T-cell (primary cell): ENCODE measurements at regions not wholly inside any gene's neighbourhood (a gene's known extent, or its start where the extent isn't known, plus 50 kb on each side); places are given as distances from the start of the nearest gene placed in this dataset.

ENCODE experiments used
- ATAC-seq, 4 experiments: fragments of 200-7000 bp in 3 of 4; fragments of 150-1000 bp in 1 of 4; cut with Tn5 transposase; replicated peaks in 1 of 4; 1 replicate in 3 of 4; 2 replicates in 1 of 4; pipeline ENCODE4 v1.10.0; 2021; ENCODE audit warnings: moderate library complexity in 3 of 4, mild to moderate bottlenecking in 2 of 4, moderate number of reproducible peaks in 1 of 4
- CTCF ChIA-PET, 2 donors: fragments of 300-600 bp; sonication (Branson Sonifier 250); formaldehyde crosslinking; loops; one replicate each; lab custom pipeline; 2022; ENCODE audit warnings: antibody characterized with exemption in 2 of 2; lab: Charles Lee
- POLR2A ChIA-PET, 2 donors: fragments of 300-600 bp; sonication (Branson Sonifier 250); formaldehyde crosslinking; loops; one replicate each; lab custom pipeline; 2022; ENCODE audit warnings: antibody characterized with exemption in 2 of 2; lab: Charles Lee
- DNase-seq, 35 experiments: peaks; one replicate each; pipeline versions ENCODE4 v3.0.0 to v3.0.0-alpha.2; 2013 to 2023
- H3K27ac ChIP-seq: one replicate; pipeline ENCODE4 v1.5.1; 2013; ENCODE audit warnings: low read length
- H3K27me3 ChIP-seq, 2 experiments: replicated peaks in 1 of 2; 1 replicate in 1 of 2; 2 replicates in 1 of 2; pipeline versions ENCODE4 v1.6.1 to v1.7.0; 2013; ENCODE audit warnings: low read length in 1 of 2, mixed read lengths in 1 of 2; ENCODE audit not compliant: control insufficient read depth in 2 of 2, insufficient read depth in 2 of 2; ENCODE audit errors: extremely low read depth in 1 of 2
- H3K36me3 ChIP-seq, 2 donors: 1 replicate in 1 of 2; 2 replicates in 1 of 2; pipeline versions ENCODE4 v1.6.1 to v1.7.0; 2013; ENCODE audit warnings: low read length in 1 of 2; ENCODE audit not compliant: control insufficient read depth in 2 of 2, insufficient read depth in 1 of 2; ENCODE audit errors: extremely low read depth in 1 of 2
- H3K4me1 ChIP-seq, 2 experiments: 1 replicate in 1 of 2; 2 replicates in 1 of 2; pipeline versions ENCODE4 v1.6.1 to v1.7.0; 2013; ENCODE audit warnings: low read length in 2 of 2, mixed read lengths in 1 of 2; ENCODE audit not compliant: insufficient read depth in 2 of 2, control insufficient read depth in 1 of 2; ENCODE audit errors: extremely low read depth in 1 of 2
- H3K4me3 ChIP-seq, 2 donors: 1 replicate in 1 of 2; 2 replicates in 1 of 2; pipeline versions ENCODE4 v1.5.1 to v1.7.0; 2013; ENCODE audit warnings: mild to moderate bottlenecking in 2 of 2, low read length in 1 of 2, moderate library complexity in 1 of 2; ENCODE audit not compliant: control insufficient read depth in 1 of 2; ENCODE audit errors: extremely low read depth in 1 of 2
- H3K9me3 ChIP-seq: 2 replicates; pipeline ENCODE4 v1.7.0; 2013
- H3K27ac Mint-ChIP-seq, 2 donors: one replicate each; pipeline ENCODE4 v1.8.0; 2020 to 2021; ENCODE audit warnings: mild to moderate bottlenecking in 2 of 2, mixed read lengths in 2 of 2
- H3K27me3 Mint-ChIP-seq, 2 donors: one replicate each; pipeline ENCODE4 v1.8.0; 2021 to 2022; ENCODE audit warnings: mixed read lengths in 2 of 2
- H3K36me3 Mint-ChIP-seq: one replicate; pipeline ENCODE4 v1.8.0; 2021; ENCODE audit warnings: mixed read lengths
- H3K4me1 Mint-ChIP-seq, 3 donors: one replicate each; pipeline ENCODE4 v1.8.0; 2020 to 2022; ENCODE audit warnings: mixed read lengths in 3 of 3, mild to moderate bottlenecking in 1 of 3
- H3K4me3 Mint-ChIP-seq, 3 donors: one replicate each; pipeline ENCODE4 v1.8.0; 2020 to 2022; ENCODE audit warnings: mild to moderate bottlenecking in 3 of 3, mixed read lengths in 3 of 3, moderate library complexity in 3 of 3
- H3K9me3 Mint-ChIP-seq, 3 donors: one replicate each; pipeline ENCODE4 v1.8.0; 2020 to 2022; ENCODE audit warnings: mixed read lengths in 3 of 3
- WGBS: methylation state at CpG from one replicate; pipeline ENCODE4 v1.1.5; 2013; ENCODE audit warnings: missing lambda C conversion rate; ENCODE audit not compliant: insufficient coverage; 5-methylcytosine and 5-hydroxymethylcytosine counted together

GRCh38 chr6:7673063-7673536 lies 52.8 kb upstream of the BMP6 start:
- H3K4me1 Mint-ChIP-seq, result no peaks in the 10 kb centered on the region

GRCh38 chr6:7674291-7674690 lies 51.6 kb upstream of the BMP6 start:
- H3K27ac ChIP-seq, result no peak overlapping the region
- H3K4me3 ChIP-seq, result no peak overlapping the region
- H3K27ac Mint-ChIP-seq, result no peak overlapping the region
- ChIA-PET CTCF (no interaction called here), POLR2A (interaction anchor here in 1 of 2 donors (0.6 kb wide), 1 partner anchor 1070 kb away, joined by 5 read pairs; no protein-coding TSS in a partner anchor)
- no peaks in the 10 kb centered on the region for H3K9me3 ChIP-seq
- H3K4me1 ChIP-seq, result no peaks in the 10 kb centered on the region
- WGBS, result 38% methylated on average over 4 of the region's 6 CpGs
- DNase-seq (no peak), ATAC-seq (no peak)
- H3K36me3 ChIP-seq, result no peaks in the 10 kb centered on the region
- H3K36me3 Mint-ChIP-seq, result no peaks in the 10 kb centered on the region
- no peaks in the 10 kb centered on the region for H3K4me1 Mint-ChIP-seq
- peaks cover 0 to 24% of the 10 kb centered on the region in 2 experiments for H3K27me3 ChIP-seq
- H3K27me3 Mint-ChIP-seq, result peaks cover 10 to 16% of the 10 kb centered on the region in 2 donors
- H3K9me3 Mint-ChIP-seq, result no peaks in the 10 kb centered on the region
- H3K4me3 Mint-ChIP-seq, result no peak overlapping the region

More at GRCh38 chr6:7673063-7673536, 52.8 kb upstream of the BMP6 start:
- no peaks in the 10 kb centered on the region for H3K4me1 ChIP-seq
- peaks cover 12 to 13% of the 10 kb centered on the region in 2 donors for H3K27me3 Mint-ChIP-seq
- no peaks in the 10 kb centered on the region for H3K9me3 ChIP-seq
- ATAC-seq (no peak), DNase-seq (no peak)
- H3K27me3 ChIP-seq, result peaks cover 0 to 20% of the 10 kb centered on the region in 2 experiments
- no peak overlapping the region for H3K27ac ChIP-seq
- no peaks in the 10 kb centered on the region for H3K36me3 ChIP-seq
- H3K27ac Mint-ChIP-seq, result no peak overlapping the region
- no peaks in the 10 kb centered on the region for H3K9me3 Mint-ChIP-seq
- ChIA-PET CTCF (no interaction called here), POLR2A (no interaction called here)
- no peaks in the 10 kb centered on the region for H3K36me3 Mint-ChIP-seq
- no peak overlapping the region for H3K4me3 Mint-ChIP-seq
- WGBS, result 77% methylated on average over 11 of the region's 16 CpGs
- H3K4me3 ChIP-seq, result no peak overlapping the region

- Mint-ChIP-seq H3K27me3 (peaks cover 15 to 16% of the 10 kb centered on the region in 2 donors), H3K36me3 (no peaks in the 10 kb centered on the region), H3K27ac (no peak overlapping the region), H3K4me1 (no peaks in the 10 kb centered on the region), H3K9me3 (no peaks in the 10 kb centered on the region), H3K4me3 (no peak overlapping the region)
- Histone ChIP-seq H3K9me3 (no peaks in the 10 kb centered on the region), H3K27ac (no peak overlapping the region), H3K4me3 (no peak overlapping the region), H3K27me3 (peaks cover 0 to 22% of the 10 kb centered on the region in 2 experiments), H3K36me3 (no peaks in the 10 kb centered on the region), H3K4me1 (no peaks in the 10 kb centered on the region)
- no peak for ATAC-seq
- ChIA-PET POLR2A (no interaction called here), CTCF (interaction anchor here in 1 of 2 donors (0.5 kb wide), 1 partner anchor 1544 kb away, joined by 4 read pairs; no protein-coding TSS in a partner anchor)
- DNase-seq, result no peak
- WGBS, result no CpG with 5 or more reads among the region's 10 CpGs
These were observed 50.5 kb upstream of the BMP6 start for GRCh38 chr6:7675353-7675945.
